ENCODE measurements at regions not wholly inside any gene's neighbourhood (a gene's known extent, or its start where the extent isn't known, plus 50 kb on each side); places are given as distances from the start of the nearest gene placed in this dataset.
"Not testable (repeated sequence)": the region's sequence is repeated elsewhere in the genome, so short reads cannot be mapped to it uniquely, and the experiment has no call there.

- DNase-seq; H3K27me3 Mint-ChIP-seq (ENCODE audit: low read depth); H3K4me3 Mint-ChIP-seq; ATAC-seq; H3K4me1 Mint-ChIP-seq (ENCODE audit: low read depth); H3K36me3 Mint-ChIP-seq (ENCODE audit: insufficient read depth): not testable (repeated sequence)
- peaks cover 15% of the 10 kb centered on the region for H3K9me3 Mint-ChIP-seq
Observed at GRCh38 chr9:26116085-26116484, 437.8 kb upstream of the TUSC1 start.

GRCh38 chr9:26112724-26113123, 434.5 kb upstream of the TUSC1 start:
- Mint-ChIP-seq H3K4me3 (no peak overlapping the region), H3K9me3 (peaks cover 13% of the 10 kb centered on the region), H3K4me1 (ENCODE audit: low read depth) (no peaks in the 10 kb centered on the region), H3K27me3 (ENCODE audit: low read depth) (no peaks in the 10 kb centered on the region), H3K36me3 (ENCODE audit: insufficient read depth) (no peaks in the 10 kb centered on the region)
- ATAC-seq (no peak), DNase-seq (no peak)

- no peak for DNase-seq
- H3K27me3 Mint-ChIP-seq (ENCODE audit: low read depth) = no peaks in the 10 kb centered on the region
- no peaks in the 10 kb centered on the region for H3K4me1 Mint-ChIP-seq (ENCODE audit: low read depth)
- H3K36me3 Mint-ChIP-seq (ENCODE audit: insufficient read depth) = no peaks in the 10 kb centered on the region
- no peak for ATAC-seq
- H3K4me3 Mint-ChIP-seq = no peak overlapping the region
- H3K9me3 Mint-ChIP-seq = no peaks in the 10 kb centered on the region
Observed at GRCh38 chr9:26086396-26086795, 408.2 kb upstream of the TUSC1 start.

- H3K27me3 Mint-ChIP-seq (ENCODE audit: low read depth) = no peaks in the 10 kb centered on the region
- no peaks in the 10 kb centered on the region for H3K4me1 Mint-ChIP-seq (ENCODE audit: low read depth)
- ATAC-seq = no peak
- no peaks in the 10 kb centered on the region for H3K36me3 Mint-ChIP-seq (ENCODE audit: insufficient read depth)
- H3K4me3 Mint-ChIP-seq = no peak overlapping the region
- no peak for DNase-seq
- peaks cover 11% of the 10 kb centered on the region for H3K9me3 Mint-ChIP-seq
Observed at GRCh38 chr9:26081847-26082246, 403.6 kb upstream of the TUSC1 start.

GRCh38 chr9:26078706-26079105, 400.5 kb upstream of the TUSC1 start:
- Mint-ChIP-seq H3K27me3 (ENCODE audit: low read depth) (no peaks in the 10 kb centered on the region), H3K4me1 (ENCODE audit: low read depth) (no peaks in the 10 kb centered on the region), H3K9me3 (peaks cover 36% of the 10 kb centered on the region), H3K4me3 (no peak overlapping the region), H3K36me3 (ENCODE audit: insufficient read depth) (no peaks in the 10 kb centered on the region)
- no peak for DNase-seq
- no peak for ATAC-seq

GRCh38 chr9:26077860-26078259, 399.6 kb upstream of the TUSC1 start:
- no peaks in the 10 kb centered on the region for H3K27me3 Mint-ChIP-seq (ENCODE audit: low read depth)
- H3K9me3 Mint-ChIP-seq = peaks cover 37% of the 10 kb centered on the region
- H3K4me1 Mint-ChIP-seq (ENCODE audit: low read depth) = no peaks in the 10 kb centered on the region
- no peak for DNase-seq
- no peaks in the 10 kb centered on the region for H3K36me3 Mint-ChIP-seq (ENCODE audit: insufficient read depth)
- H3K4me3 Mint-ChIP-seq = no peak overlapping the region
- ATAC-seq = no peak

- ATAC-seq = no peak
- Mint-ChIP-seq H3K4me3 (no peak overlapping the region), H3K4me1 (ENCODE audit: low read depth) (no peaks in the 10 kb centered on the region), H3K9me3 (peaks cover 8% of the 10 kb centered on the region), H3K36me3 (ENCODE audit: insufficient read depth) (no peaks in the 10 kb centered on the region), H3K27me3 (ENCODE audit: low read depth) (no peaks in the 10 kb centered on the region)
- no peak for DNase-seq
Observed at GRCh38 chr9:26067608-26068007, 389.4 kb upstream of the TUSC1 start.

- no peak for DNase-seq
- H3K4me1 Mint-ChIP-seq (ENCODE audit: low read depth) = no peaks in the 10 kb centered on the region
- H3K9me3 Mint-ChIP-seq = peaks cover 14% of the 10 kb centered on the region
- no peak overlapping the region for H3K4me3 Mint-ChIP-seq
- H3K27me3 Mint-ChIP-seq (ENCODE audit: low read depth) = no peaks in the 10 kb centered on the region
- H3K36me3 Mint-ChIP-seq (ENCODE audit: insufficient read depth) = no peaks in the 10 kb centered on the region
- no peak for ATAC-seq
Observed at GRCh38 chr9:26066237-26066636, 388.0 kb upstream of the TUSC1 start.

GRCh38 chr9:26061948-26062575, 383.8 kb upstream of the TUSC1 start:
- Mint-ChIP-seq H3K36me3 (ENCODE audit: insufficient read depth) (no peaks in the 10 kb centered on the region), H3K9me3 (peaks cover 11% of the 10 kb centered on the region), H3K4me1 (ENCODE audit: low read depth) (no peaks in the 10 kb centered on the region), H3K27me3 (ENCODE audit: low read depth) (no peaks in the 10 kb centered on the region), H3K4me3 (no peak overlapping the region)
- DNase-seq = no peak
- ATAC-seq = no peak

GRCh38 chr9:26058111-26058895, 380.1 kb upstream of the TUSC1 start:
- Mint-ChIP-seq H3K9me3 (peaks cover 19% of the 10 kb centered on the region), H3K36me3 (ENCODE audit: insufficient read depth) (no peaks in the 10 kb centered on the region), H3K4me3 (no peak overlapping the region), H3K27me3 (ENCODE audit: low read depth) (no peaks in the 10 kb centered on the region), H3K4me1 (ENCODE audit: low read depth) (no peaks in the 10 kb centered on the region)
- DNase-seq (no peak), ATAC-seq (no peak)

- H3K4me1 Mint-ChIP-seq (ENCODE audit: low read depth) = no peaks in the 10 kb centered on the region
- ATAC-seq = no peak
Observed at GRCh38 chr9:26057050-26057449, 378.8 kb upstream of the TUSC1 start.

GRCh38 chr9:26054600-26055520, 376.6 kb upstream of the TUSC1 start:
- Mint-ChIP-seq H3K4me1 (ENCODE audit: low read depth) (no peaks in the 10 kb centered on the region), H3K36me3 (ENCODE audit: insufficient read depth) (no peaks in the 10 kb centered on the region), H3K4me3 (no peak overlapping the region), H3K9me3 (peaks cover 27% of the 10 kb centered on the region), H3K27me3 (ENCODE audit: low read depth) (no peaks in the 10 kb centered on the region)
- DNase-seq (no peak), ATAC-seq (no peak)

More at GRCh38 chr9:26057050-26057449, 378.8 kb upstream of the TUSC1 start:
- DNase-seq = no peak
- Mint-ChIP-seq H3K9me3 (peaks cover 18% of the 10 kb centered on the region), H3K4me3 (no peak overlapping the region), H3K27me3 (ENCODE audit: low read depth) (no peaks in the 10 kb centered on the region), H3K36me3 (ENCODE audit: insufficient read depth) (no peaks in the 10 kb centered on the region)

GRCh38 chr9:26053954-26054353, 375.7 kb upstream of the TUSC1 start:
- no peaks in the 10 kb centered on the region for H3K36me3 Mint-ChIP-seq (ENCODE audit: insufficient read depth)

GRCh38 chr9:26043431-26043830, 365.2 kb upstream of the TUSC1 start:
- H3K9me3 Mint-ChIP-seq = peaks cover 19% of the 10 kb centered on the region
- H3K4me3 Mint-ChIP-seq = no peak overlapping the region
- DNase-seq (no peak), ATAC-seq (no peak)
- H3K27me3 Mint-ChIP-seq (ENCODE audit: low read depth) = no peaks in the 10 kb centered on the region
- H3K36me3 Mint-ChIP-seq (ENCODE audit: insufficient read depth) = no peaks in the 10 kb centered on the region
- H3K4me1 Mint-ChIP-seq (ENCODE audit: low read depth) = no peaks in the 10 kb centered on the region

More at GRCh38 chr9:26053954-26054353, 375.7 kb upstream of the TUSC1 start:
- DNase-seq (no peak), ATAC-seq (no peak)
- no peaks in the 10 kb centered on the region for H3K27me3 Mint-ChIP-seq (ENCODE audit: low read depth)
- no peak overlapping the region for H3K4me3 Mint-ChIP-seq
- peaks cover 32% of the 10 kb centered on the region for H3K9me3 Mint-ChIP-seq
- no peaks in the 10 kb centered on the region for H3K4me1 Mint-ChIP-seq (ENCODE audit: low read depth)

Data from activated T-cell treated with anti-CD3 and anti-CD28 coated beads, Interleukin-2, amount 50 U/mL, for 4 hours (primary cell).